ENCODE measurements at regions not wholly inside any gene's neighbourhood (a gene's known extent, or its start where the extent isn't known, plus 50 kb on each side); places are given as distances from the start of the nearest gene placed in this dataset.

DNA sequence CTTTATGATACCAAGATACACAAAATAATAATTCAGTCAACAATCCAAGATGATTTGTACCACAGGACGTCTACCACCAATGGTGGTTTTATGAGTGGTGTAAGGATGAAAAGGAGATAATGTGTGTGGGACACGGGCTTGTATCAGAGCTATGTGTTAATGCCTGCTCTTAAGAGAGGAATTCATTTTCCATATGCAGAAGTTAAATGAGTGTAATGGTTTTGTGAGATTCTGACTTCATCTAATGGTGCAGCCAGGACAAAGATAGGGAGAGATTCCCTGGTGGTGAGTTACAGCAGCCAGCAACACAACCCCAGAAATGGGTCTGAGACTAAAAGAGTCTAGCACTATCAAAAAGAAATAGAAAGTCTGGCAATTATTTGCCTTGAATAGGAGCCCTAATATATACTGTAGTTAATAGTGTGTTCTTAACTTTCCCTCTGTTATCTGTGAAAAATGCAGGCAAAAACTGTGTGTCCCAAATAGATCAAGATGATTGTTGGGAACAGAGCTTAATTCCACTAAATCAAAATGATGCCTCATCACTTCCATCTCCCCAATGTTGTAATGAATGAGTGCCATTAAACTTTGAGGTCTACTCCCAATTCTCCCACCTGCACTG is 455.0 kb upstream of the TCF4 start:
- Histone ChIP-seq H3K79me2 (ENCODE audit: insufficient read depth, low read length) (no peaks in the 10 kb centered on the region), H2AFZ (ENCODE audit: insufficient read depth, low read depth, low read length, poor library complexity, severe bottlenecking) (no peak overlapping the region), H3K9ac (ENCODE audit: insufficient read depth, low read length, poor library complexity, severe bottlenecking) (no peak overlapping the region), H3K36me3 (replicated peaks in 1 of 2; ENCODE audit: control insufficient read depth in 1 of 2, insufficient read depth in 2 of 2, low read length in 2 of 2) (no peaks in the 10 kb centered on the region), H3K27ac (ENCODE audit: low read depth in 1 of 2, low read length in 2 of 2) (no peak overlapping the region), H3K27me3 (ENCODE audit: control insufficient read depth in 2 of 2, insufficient read depth in 2 of 2, low read length in 2 of 2) (no peaks in the 10 kb centered on the region), H3K4me3 (replicated peaks in 1 of 3; ENCODE audit: low read depth in 2 of 3, low read length in 3 of 3) (no peak overlapping the region), H3K4me2 (replicated peaks; ENCODE audit: extremely low read depth, low read length, poor library complexity, severe bottlenecking) (no peak overlapping the region), H4K20me1 (ENCODE audit: insufficient read depth, low read length) (no peaks in the 10 kb centered on the region), H3K4me1 (ENCODE audit: control insufficient read depth in 1 of 2, insufficient read depth in 2 of 2, low read length in 2 of 2) (no peaks in the 10 kb centered on the region), H3K9me3 (replicated peaks in 1 of 2; ENCODE audit: control insufficient read depth in 1 of 2, insufficient read depth in 1 of 2, low read length in 2 of 2) (peaks cover 1 to 11% of the 10 kb centered on the region in 2 donors)
- no peaks in the 10 kb centered on the region for H3K4me1 Mint-ChIP-seq
- H3K36me3 Mint-ChIP-seq: no peaks in the 10 kb centered on the region
- WGBS (ENCODE audit: insufficient coverage): 100% methylated on average over 1 of the region's 2 CpGs
- intact Hi-C loops (cut with micrococcal nuclease): no loop called here
- TF ChIP-seq, protein P1, sequence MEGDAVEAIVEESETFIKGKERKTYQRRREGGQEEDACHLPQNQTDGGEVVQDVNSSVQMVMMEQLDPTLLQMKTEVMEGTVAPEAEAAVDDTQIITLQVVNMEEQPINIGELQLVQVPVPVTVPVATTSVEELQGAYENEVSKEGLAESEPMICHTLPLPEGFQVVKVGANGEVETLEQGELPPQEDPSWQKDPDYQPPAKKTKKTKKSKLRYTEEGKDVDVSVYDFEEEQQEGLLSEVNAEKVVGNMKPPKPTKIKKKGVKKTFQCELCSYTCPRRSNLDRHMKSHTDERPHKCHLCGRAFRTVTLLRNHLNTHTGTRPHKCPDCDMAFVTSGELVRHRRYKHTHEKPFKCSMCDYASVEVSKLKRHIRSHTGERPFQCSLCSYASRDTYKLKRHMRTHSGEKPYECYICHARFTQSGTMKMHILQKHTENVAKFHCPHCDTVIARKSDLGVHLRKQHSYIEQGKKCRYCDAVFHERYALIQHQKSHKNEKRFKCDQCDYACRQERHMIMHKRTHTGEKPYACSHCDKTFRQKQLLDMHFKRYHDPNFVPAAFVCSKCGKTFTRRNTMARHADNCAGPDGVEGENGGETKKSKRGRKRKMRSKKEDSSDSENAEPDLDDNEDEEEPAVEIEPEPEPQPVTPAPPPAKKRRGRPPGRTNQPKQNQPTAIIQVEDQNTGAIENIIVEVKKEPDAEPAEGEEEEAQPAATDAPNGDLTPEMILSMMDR (IDR thresholded peaks at IDR 0.05): no peak
- H3K27ac Mint-ChIP-seq: no peak overlapping the region
- H3K4me3 Mint-ChIP-seq: no peak overlapping the region
- no peak for DNase-seq
- peaks cover 0 to 2% (median 1%) of the 10 kb centered on the region in 3 donors for H3K27me3 Mint-ChIP-seq (ENCODE audit: low read depth in 3 of 3)
- H3K9me3 Mint-ChIP-seq: peaks cover 9 to 18% (median 12%) of the 10 kb centered on the region in 7 donors

DNA sequence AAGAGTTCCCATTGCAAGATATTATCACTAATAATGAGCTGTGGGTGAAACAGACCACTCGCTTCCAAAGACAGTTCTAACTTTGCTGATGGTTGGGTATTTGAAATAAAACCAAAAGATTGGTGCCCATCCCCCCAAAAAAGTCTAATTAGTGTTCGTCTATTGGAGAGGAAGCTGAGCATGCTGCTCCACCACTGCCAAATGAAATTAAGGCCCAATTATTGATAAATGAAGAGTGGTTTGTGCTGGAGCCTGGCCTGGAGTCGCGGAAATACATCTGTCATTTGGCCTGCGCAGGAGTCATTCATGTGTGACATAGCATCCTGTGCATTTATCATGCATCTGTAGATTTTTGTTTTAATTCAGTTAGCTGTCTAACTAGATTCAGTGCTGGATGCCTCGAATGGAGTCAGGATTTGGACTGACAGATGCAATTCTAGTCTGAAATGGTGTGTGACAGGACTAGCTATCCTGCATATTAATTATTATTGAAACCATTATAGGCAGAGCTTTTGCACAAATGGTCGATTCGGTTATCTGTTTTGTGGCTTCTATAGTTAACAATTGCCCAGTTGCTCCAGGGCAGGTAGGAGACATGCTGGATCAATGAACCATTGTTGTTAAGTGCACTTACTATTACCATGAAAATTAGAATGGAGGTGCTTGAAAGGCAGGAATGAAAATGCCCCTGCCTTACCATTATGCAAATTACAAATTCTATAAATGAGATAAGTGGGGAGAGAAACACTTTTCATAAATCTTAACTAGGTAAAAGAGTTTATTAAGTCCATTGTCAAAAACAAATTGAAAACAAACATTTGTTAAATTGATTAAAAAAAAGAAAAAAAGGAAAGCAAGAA is 450.4 kb upstream of the TCF4 start:
- H2AFZ ChIP-seq (ENCODE audit: insufficient read depth, low read depth, low read length, poor library complexity, severe bottlenecking): no peak overlapping the region
- H3K27me3 ChIP-seq (ENCODE audit: control insufficient read depth in 2 of 2, insufficient read depth in 2 of 2, low read length in 2 of 2): no peaks in the 10 kb centered on the region
- Mint-ChIP-seq H3K27ac (no peak overlapping the region), H3K9me3 (peaks cover 6 to 15% (median 13%) of the 10 kb centered on the region in 7 donors), H3K4me3 (no peak overlapping the region), H3K27me3 (ENCODE audit: low read depth in 3 of 3) (peaks cover 0 to 2% (median 0%) of the 10 kb centered on the region in 3 donors), H3K36me3 (no peaks in the 10 kb centered on the region), H3K4me1 (no peaks in the 10 kb centered on the region)
- 100% methylated on average over 4 of the region's 8 CpGs for WGBS (ENCODE audit: insufficient coverage)
- no peak overlapping the region for H3K4me3 ChIP-seq (replicated peaks in 1 of 3; ENCODE audit: low read depth in 2 of 3, low read length in 3 of 3)
- no peaks in the 10 kb centered on the region for H3K4me1 ChIP-seq (ENCODE audit: control insufficient read depth in 1 of 2, insufficient read depth in 2 of 2, low read length in 2 of 2)
- TF ChIP-seq, protein P1 (IDR thresholded peaks at IDR 0.05): no peak
- no peak overlapping the region for H3K9ac ChIP-seq (ENCODE audit: insufficient read depth, low read length, poor library complexity, severe bottlenecking)
- no peaks in the 10 kb centered on the region for H3K36me3 ChIP-seq (replicated peaks in 1 of 2; ENCODE audit: control insufficient read depth in 1 of 2, insufficient read depth in 2 of 2, low read length in 2 of 2)
- intact Hi-C loops (cut with micrococcal nuclease): no loop called here
- H3K4me2 ChIP-seq (replicated peaks; ENCODE audit: extremely low read depth, low read length, poor library complexity, severe bottlenecking): no peak overlapping the region
- H3K27ac ChIP-seq (ENCODE audit: low read depth in 1 of 2, low read length in 2 of 2): no peak overlapping the region
- H4K20me1 ChIP-seq (ENCODE audit: insufficient read depth, low read length): no peaks in the 10 kb centered on the region
- H3K79me2 ChIP-seq (ENCODE audit: insufficient read depth, low read length): no peaks in the 10 kb centered on the region
- H3K9me3 ChIP-seq (replicated peaks in 1 of 2; ENCODE audit: control insufficient read depth in 1 of 2, insufficient read depth in 1 of 2, low read length in 2 of 2): peaks cover under 1 to 2% of the 10 kb centered on the region in 2 donors
- DNase-seq: no peak
